ENCODE measurements at regions not wholly inside any gene's neighbourhood (a gene's known extent, or its start where the extent isn't known, plus 50 kb on each side); places are given as distances from the start of the nearest gene placed in this dataset.

- no peak for TF ChIP-seq POLR2A (IDR thresholded peaks at IDR 0.05)
- no peak for TF ChIP-seq CTCF (IDR thresholded peaks at IDR 0.05)
- no peak for TF ChIP-seq EP300 (IDR thresholded peaks at IDR 0.05)
- TF ChIP-seq POLR2AphosphoS5 (IDR thresholded peaks at IDR 0.05): no peak
Observed at GRCh38 chr12:39125566-39125965, 220.2 kb upstream of the CPNE8 start.
